Stimulated activated CD8-positive, alpha-beta memory T cell treated with anti-CD3 and anti-CD28 coated beads, Interleukin-7, amount 100 ng/mL, for 48 hours (primary cell): ENCODE measurements at regions not wholly inside any gene's neighbourhood (a gene's known extent, or its start where the extent isn't known, plus 50 kb on each side); places are given as distances from the start of the nearest gene placed in this dataset.

ENCODE experiments used
- DNase-seq, 2 donors: peaks; one replicate each; pipeline ENCODE4 v3.0.0-alpha.2; 2020; ENCODE audit warnings: low read depth in 1 of 2; ENCODE audit errors: extremely low read depth in 1 of 2

DNA sequence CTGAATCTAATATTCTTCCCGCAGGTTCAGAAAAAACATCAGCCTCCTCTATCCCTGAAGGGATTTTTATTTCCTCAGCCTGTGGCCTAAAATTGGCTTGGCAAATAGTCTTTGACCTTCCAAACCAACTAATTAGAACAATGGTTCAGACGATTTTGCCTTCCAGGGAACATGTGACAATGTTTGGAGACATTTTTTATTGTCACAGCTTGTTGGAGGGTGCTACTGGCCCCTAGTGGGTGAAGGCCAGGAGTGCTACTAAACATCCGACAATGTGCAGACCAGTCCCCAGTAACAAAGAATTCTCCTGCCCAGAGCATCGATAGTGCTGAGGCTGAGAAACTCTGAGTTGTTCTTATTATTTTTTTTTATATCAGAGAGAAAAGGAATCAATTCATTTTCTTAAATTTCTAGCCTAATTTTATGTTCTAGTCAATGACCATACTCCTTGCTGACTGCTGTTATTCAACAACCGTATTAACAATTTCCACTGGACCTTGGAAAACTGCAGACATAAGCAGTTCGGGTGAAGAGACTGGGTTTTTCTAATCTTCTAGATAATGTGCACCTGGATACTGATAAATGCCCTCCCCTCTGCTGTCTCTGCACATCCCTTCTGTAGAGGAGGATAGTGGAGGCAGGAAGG lies 280.7 kb downstream of the LMX1A start:
- no peak for DNase-seq

DNA sequence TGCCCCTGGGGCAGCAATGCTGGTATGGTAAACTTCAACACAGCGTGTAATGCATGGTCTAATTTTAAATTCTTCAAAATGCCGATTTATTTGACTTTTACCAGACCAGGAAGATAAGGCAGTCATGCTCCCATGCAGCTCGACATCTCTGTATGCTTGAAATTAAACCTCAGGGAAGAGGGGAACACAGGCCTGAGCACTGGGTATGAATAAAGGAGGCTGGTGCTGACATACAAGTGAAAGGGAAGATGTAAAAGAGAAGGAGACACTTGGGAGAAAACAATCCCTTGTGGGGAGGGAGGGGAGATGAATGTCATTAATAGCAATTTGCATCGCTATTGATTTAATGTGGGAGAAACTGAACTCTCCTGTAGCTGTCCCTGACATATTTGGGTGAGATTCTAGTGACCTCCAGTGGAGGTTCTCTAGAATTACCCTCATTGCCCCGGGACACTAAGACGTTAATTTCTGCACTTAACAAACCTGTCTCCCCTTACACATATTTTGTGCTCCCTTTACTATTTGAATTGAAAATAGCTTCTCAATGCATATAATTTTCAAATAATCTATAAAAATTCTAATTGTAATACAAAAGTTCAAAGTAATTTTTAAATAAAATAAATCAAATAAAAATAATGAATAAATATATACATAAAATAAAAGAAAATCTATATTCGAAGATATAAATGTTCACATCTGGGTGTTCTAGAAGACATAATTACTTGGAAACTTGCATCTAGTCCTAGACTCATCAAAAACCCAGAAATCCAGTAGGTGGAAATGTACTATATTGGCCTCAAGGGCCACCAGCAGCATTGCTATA lies 283.1 kb downstream of the LMX1A start:
- no peak for DNase-seq

DNA sequence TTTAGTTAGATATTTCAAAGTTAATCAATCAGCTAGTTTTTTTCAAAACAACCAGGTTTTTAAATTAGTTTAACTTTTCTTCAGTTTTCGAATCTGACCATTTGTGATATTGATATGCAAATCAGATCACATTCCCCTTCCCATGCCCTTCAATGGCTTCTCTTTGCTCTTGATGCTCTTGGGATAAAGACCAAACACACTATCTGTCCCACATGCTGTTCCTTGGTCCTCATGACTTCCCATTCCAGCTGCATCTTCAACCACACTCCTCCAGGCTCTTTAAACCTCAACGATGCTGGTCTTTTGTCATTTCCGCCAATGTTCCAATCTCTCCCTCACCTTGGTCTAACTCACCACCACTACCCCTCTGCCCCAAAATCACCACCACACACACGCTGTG lies 285.8 kb downstream of the LMX1A start:
- DNase-seq: no peak

DNA sequence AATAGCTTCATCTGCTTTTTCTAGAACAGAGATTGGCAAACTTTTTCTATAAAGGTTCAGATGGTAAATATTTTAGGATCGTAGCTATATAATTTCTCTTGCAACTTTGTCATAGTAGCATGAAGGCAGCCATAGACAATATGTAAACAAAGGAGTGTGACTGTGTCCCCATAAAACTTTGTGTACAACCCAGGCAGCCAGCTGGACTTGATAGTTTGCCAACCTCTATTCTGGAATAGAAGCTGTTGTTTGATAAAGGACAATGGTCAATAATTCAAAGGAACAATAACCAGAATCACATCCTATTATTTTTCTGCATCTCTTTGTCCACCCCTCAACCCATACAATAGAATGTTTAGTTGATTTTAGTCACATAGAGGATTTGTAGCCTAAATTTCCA lies 286.7 kb downstream of the LMX1A start:
- no peak for DNase-seq

DNA sequence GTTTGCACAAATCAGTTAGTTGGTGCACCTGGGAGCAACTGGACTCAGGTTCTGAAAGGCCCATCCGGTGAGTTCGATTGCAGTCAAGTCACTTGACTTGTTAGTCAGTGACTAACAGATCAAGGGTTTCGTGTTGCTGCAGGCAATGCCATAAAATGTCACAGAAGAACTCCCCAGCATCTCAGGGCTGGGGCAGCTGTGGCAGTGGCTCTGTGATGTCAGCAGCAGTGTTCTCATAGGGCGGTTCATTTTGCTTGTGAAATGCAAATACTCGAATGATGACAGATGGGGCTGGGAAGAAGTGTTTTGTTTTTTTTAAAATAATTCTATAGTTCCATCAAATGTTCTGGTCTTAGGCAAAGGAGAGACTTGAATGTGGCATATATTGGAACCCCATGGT lies 287.8 kb downstream of the LMX1A start:
- DNase-seq: no peak

DNA sequence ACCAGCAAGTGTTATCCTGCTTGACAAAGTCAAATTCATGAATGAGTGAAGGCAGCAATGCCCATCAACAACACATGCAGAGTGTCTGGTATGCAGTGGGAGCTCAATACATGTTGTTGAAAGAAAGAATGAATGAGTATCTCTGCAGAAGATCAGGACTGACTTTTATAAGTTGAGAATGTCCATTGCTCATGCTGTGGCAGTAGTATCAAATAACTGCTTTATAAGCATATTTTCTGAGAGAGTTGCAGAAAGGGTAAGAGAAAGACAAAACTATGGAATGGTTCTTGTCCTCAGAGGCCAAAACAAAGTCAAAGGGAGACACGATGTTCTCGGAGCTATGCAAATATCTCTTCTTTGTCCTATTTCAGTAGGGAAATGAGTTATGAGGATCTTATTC lies 288.7 kb downstream of the LMX1A start:
- DNase-seq: no peak

DNA sequence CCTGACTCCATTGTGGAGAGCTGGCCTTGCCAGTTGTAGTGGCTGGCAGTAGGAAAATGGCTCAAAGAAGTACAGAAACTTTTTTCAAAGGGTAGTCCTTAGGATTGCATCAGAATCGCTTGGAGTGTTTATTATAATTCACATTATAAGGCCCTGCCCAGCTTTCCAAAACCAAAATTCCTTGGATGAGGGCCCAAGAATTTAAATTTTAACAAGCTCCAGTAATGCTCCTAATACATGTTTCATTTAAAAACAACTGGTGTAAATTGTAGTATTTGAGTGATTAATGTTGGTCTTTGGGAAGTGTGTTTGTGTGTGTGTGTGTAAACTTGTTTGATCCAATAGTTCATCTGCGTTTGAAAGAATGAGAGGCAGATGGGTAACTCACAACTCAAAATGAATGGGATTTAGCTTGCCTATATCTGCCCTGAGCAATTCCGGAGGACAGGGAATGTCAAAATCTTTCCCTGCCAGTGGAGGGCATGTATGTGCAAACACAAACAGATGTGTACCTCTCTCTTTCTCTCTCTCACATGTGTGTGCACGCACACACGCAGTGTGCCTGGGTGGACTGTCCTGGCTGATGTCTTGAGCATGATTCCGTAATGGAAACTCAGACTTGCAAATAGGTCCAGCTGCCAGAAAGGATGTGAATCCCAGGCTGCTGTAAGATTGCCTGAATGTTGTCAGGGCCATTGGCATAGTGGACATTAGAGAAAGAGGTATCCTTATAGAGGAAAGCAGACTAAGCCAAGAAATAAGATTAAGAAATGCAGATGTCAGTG lies 293.1 kb downstream of the LMX1A start:
- DNase-seq: no peak

DNA sequence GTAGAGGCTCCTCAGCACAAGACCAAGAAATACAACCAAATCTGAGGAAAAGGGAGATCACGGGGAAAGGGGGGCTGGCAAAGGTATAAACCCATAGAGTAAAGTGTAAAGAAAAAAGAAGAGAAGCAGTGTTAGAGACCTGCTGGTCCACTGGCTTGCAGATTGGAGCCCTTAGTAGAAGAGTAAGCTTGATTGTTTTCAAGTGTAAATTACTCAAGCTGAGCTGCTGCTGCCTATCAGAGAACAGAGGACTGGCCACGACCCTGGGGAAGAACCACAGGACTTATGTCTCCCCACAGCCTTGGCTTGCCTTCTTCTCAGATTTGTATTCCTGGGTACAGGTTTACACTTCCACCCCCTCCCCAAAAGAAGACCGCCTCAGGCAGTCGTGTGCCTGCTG lies 294.2 kb downstream of the LMX1A start:
- no peak for DNase-seq

DNA sequence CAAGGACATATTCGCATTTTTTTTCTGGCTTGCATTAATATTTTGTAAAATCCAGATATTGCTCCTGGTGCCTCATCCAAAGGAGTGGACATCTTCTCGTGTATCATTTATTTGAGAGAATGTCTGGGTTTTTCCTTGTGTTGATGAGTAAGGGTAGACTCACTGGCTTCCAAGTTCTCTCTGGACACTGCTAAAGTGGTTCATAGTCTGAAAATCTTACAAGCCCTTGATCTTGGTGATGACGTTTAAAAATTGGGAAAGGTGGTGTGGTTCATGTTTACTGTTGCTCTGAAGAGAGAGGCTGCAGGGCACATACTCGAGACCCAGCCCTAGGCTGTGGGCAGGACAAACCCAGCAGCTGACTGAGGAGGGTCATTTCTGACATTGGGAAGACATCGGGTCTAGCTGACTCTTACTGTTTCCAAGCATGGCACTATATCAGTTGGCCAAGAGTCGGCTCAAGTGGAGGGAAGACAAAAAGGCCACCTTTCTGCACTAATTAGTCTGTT lies 296.2 kb downstream of the LMX1A start:
- DNase-seq: no peak

DNA sequence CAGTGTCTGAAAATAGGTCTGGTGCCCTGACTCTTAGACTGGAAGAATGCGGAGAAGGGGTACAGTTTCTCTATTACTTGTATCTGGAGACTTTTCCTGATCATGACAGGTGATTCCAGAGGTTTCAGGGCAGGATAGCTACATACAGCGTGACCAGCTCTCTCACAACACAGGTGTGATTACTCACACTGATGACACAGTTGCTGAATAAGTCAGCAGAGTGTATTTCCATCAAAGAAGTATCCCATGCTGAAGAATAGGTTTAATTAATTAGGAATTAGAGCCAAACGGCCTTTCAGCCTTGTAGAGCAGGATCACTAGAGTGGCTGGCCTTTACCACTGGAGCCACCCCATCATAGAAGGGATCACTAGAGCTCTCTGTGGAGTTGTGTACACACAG lies 298.6 kb downstream of the LMX1A start:
- DNase-seq: no peak

DNA sequence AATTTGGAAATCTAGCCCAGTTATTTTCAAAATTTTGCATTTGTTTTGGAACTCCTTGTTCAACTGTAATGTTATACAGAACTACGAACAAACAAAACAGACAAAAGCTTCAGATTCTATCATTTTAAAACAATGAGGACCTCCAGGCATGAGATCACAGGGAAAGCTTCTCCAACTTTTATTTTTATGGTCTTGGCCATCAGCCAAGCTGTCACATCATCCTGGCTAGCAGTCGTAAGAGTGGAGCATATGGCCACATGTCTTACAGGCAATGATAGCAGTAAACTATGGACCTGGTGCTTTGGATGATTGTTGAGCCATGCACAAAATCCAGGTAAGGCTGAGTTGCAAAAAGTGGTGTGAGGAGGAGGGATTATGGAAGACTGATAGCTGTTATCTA lies 299.6 kb downstream of the LMX1A start:
- no peak for DNase-seq

DNA sequence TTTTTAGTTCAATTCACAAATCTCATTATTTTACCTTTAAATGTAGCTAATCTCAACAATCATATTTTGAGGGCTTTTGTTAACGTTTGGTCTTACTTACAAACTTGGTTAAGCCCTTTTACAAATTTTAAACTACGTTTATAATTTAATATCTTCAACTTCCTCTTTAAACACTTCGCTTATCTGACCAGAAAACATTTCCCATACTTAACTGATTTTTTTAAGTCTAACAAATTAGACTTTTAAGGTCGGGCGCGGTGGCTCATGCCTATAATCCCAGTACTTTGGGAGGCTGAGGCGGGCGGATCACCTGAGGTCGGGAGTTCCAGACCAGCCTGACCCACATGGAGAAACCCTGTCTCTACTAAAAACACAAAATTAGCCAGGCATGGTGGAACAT lies 300.9 kb downstream of the LMX1A start:
- DNase-seq: no peak

DNA sequence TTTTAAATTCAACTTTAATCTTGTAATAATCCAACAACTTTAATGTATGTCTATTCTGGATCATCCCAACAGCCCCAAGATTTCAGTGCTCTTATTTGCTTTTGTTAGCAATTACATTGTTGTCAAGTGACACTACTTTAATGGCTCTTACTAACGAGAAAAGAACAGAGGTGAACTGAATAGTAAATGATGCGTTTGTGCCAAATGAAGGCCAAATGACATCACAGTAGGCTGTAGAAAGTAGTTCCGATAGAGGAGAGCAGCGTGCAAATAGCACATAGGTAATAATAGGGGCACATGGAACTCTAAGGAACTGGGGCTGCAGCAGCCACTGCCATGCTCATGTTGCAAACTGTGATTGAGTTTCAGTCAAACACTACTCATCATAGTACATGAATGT lies 301.9 kb downstream of the LMX1A start:
- DNase-seq: no peak

DNA sequence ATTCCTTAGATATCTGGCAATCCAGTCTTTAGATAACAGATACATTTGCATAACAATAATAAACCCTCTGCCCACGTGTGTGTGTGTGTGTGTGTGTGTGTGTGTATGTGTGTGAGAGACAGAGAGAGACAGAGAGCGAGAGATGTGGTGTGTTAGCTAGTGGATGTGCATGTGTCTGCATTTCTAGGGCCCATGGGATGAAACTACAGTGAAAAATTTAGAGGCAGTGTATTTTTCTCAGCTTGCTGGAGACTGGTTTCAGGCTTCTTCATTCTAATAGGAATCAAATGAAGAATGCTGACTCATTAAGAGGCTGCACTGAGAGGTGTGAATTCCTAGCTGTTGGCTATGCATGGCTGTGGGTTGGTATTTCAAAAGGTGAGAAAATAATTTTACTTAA lies 303.2 kb downstream of the LMX1A start:
- DNase-seq: no peak

DNA sequence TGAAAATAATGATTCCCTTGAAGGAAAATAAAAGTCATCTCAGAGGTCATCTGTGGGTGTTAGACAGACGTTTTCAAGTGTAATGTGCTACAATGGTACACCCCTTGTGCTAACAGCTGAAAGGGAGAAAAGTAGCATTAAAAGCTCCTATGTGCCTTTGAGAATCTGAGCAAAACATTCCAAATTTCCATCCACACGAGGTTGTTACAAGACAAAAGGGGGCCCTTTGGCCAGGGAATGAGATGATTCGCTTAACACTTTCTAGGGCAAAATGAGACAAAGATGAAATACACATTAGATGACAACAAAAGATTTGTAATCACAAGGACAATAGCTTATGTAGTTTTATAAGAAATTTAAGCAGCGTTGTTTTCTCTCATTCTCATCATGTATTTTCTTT lies 303.6 kb downstream of the LMX1A start:
- DNase-seq: no peak

DNA sequence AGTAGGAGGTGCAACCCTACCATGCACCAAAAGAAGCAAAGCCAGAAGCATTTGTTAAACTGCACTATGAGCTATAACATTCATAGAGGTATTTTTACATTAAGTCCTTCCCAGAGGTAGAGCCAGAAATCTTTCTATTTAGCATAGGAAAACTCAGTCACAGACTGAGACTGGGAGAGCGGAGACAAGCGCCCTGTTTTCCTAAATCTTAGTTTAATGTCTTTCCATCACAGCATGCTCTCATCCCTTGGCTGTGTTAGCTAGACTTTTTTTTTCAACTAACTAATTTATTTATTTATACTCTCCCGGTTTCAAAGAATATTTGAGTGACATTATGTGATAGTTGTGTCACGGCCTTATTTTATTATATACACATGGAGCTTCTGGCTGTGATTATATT lies 304.1 kb downstream of the LMX1A start:
- DNase-seq: no peak

DNA sequence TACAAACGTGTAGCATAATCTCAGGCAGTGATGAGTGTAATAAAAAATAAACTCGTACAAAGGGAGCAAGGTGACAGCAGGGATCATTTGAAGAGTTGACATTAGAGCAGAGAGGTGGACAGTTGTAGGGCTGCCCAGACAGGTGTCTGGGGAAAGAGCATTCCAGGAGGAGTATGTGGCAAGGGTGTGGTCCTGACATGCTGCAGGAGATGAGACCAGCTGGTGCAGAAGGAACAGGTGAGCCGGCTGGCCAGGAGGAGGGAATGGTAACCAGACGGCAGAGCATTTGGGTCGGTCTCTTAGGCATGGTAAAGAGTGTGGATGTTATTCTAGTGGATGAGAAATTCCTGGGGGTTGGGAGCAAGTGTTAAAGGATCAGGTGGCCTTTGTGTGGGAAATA lies 306.3 kb downstream of the LMX1A start:
- DNase-seq: no peak

DNA sequence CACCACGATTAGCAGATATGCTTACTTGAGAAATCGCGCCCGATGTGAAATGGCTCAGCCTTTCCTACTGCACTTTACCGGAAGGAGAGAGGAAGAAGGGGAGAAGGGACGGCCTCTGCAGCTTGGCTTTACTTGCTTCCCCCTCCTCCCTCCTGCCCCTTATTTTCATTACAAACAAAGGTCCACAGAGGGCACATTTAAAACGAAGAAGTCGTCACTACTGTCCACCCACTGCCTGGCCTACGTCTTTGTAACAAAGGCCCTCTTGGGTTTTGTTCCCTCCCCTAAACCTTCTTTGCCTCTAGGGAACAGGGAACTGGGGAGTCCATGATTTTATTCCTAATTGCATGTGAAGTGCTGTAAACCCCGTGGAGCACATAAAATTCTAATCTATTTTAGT lies 308.5 kb downstream of the LMX1A start:
- no peak for DNase-seq

DNA sequence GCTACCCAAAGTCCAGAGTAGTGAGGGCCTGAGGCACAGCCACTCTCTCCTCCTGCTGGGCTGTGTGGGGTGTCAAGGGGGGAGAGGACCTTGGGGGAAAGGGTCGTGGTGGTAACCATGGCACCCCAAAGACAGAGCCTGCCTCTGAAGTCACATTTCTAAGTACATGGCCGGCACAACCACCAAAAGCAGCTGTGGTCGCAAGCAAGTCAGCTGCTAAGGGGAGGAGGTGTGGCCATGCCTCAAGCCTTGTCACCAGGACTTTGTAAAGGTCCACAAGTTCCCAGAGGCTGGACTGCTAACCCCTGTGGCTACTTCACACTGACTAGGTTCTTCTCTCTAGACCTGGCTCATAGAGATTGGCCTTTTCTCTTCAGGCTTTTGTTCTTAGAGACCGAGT lies 310.6 kb downstream of the LMX1A start:
- no peak for DNase-seq

DNA sequence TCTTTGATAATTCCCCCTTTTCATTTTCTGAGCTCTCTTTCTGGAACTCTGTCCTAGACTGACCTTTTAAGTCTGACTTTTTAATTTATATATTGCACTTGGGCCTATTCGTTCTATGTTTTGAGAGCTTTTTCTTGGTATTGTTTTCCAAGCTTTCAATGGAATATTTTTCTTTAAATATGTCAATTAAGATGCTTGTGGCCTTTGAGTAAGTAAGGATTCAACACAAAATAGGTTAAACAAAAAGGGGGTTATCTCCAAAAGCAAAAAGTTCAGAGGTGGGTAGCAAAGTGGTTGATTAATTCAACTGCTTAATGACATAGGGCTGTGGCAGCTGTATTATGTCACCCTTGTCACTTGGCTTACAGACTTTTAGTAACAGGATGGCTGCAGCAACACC lies 315.9 kb downstream of the LMX1A start:
- no peak for DNase-seq

DNA sequence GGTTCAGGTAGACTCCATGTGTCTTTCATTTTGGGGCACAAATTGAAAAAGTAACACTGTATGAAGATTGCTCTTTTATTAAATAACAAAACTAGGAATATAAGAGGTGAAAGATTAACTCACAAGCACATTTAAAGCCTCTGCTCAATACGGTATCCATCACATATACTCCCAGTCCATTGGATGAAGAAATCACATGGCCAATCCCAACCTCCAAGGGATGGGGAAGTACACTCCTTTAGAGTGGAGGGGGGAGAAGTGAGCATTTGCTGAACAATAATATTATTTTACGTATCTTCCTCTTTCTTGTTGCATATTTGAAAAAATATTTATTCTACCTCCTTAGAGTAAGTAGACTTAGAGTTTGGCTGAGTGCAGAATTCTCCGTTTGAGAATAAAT lies 316.5 kb downstream of the LMX1A start:
- no peak for DNase-seq

DNA sequence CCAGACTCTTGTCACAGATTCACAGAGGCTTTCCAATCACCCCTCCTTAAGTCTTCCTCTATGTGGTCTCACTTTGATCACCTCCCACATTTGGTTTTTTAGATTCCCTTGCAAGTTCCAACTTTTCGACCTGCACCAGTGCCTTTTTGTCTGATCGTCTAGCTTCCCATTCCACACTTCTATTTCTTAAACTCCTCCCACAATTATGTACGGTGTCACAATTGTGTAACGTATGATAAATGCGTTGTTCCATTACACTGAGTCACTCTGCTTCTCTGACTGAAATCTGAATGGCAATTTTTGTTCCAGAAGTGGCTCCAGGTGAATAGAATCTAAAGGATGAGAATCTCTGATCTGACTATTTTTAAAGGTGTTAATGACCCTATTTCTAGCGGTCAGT lies 320.1 kb downstream of the LMX1A start:
- no peak for DNase-seq
